ENCODE measurements at regions not wholly inside any gene's neighbourhood (a gene's known extent, or its start where the extent isn't known, plus 50 kb on each side); places are given as distances from the start of the nearest gene placed in this dataset.

- peaks cover 7% of the 10 kb centered on the region for H3K9me3 Mint-ChIP-seq
- H3K4me3 Mint-ChIP-seq: no peak overlapping the region
- DNase-seq: no peak
- ATAC-seq (ENCODE audit: low read depth): no peak
- no peaks in the 10 kb centered on the region for H3K36me3 Mint-ChIP-seq
- no peaks in the 10 kb centered on the region for H3K27me3 Mint-ChIP-seq
- POLR2A ChIA-PET: no interaction called here
- H3K4me1 Mint-ChIP-seq: no peaks in the 10 kb centered on the region
- H3K27ac Mint-ChIP-seq: no peak overlapping the region
Measured at GRCh38 chr5:28557114-28557513, 1518.7 kb upstream of the CDH9 start.

GRCh38 chr5:28549588-28549987, 1511.2 kb upstream of the CDH9 start:
- Mint-ChIP-seq H3K9me3 (peaks cover 2% of the 10 kb centered on the region), H3K27ac (no peak overlapping the region), H3K4me1 (no peaks in the 10 kb centered on the region), H3K4me3 (no peak overlapping the region), H3K36me3 (no peaks in the 10 kb centered on the region), H3K27me3 (no peaks in the 10 kb centered on the region)
- no peak for ATAC-seq (ENCODE audit: low read depth)
- POLR2A ChIA-PET: no interaction called here
- DNase-seq: no peak

GRCh38 chr5:28548856-28549255, 1510.5 kb upstream of the CDH9 start:
- no peak for ATAC-seq (ENCODE audit: low read depth)
- DNase-seq: no peak
- H3K4me3 Mint-ChIP-seq: no peak overlapping the region
- no peaks in the 10 kb centered on the region for H3K4me1 Mint-ChIP-seq
- no peaks in the 10 kb centered on the region for H3K27me3 Mint-ChIP-seq
- POLR2A ChIA-PET: no interaction called here
- no peak overlapping the region for H3K27ac Mint-ChIP-seq
- H3K9me3 Mint-ChIP-seq: peaks cover 3% of the 10 kb centered on the region
- no peaks in the 10 kb centered on the region for H3K36me3 Mint-ChIP-seq

GRCh38 chr5:28544501-28544900, 1506.1 kb upstream of the CDH9 start:
- Mint-ChIP-seq H3K27me3 (no peaks in the 10 kb centered on the region), H3K9me3 (peaks cover 5% of the 10 kb centered on the region), H3K4me3 (no peak overlapping the region), H3K27ac (no peak overlapping the region), H3K36me3 (no peaks in the 10 kb centered on the region), H3K4me1 (no peaks in the 10 kb centered on the region)
- ATAC-seq (ENCODE audit: low read depth): no peak
- POLR2A ChIA-PET: no interaction called here
- no peak for DNase-seq

- Mint-ChIP-seq H3K9me3 (peaks cover 3% of the 10 kb centered on the region), H3K4me1 (no peaks in the 10 kb centered on the region), H3K27me3 (no peaks in the 10 kb centered on the region), H3K27ac (no peak overlapping the region), H3K4me3 (no peak overlapping the region), H3K36me3 (no peaks in the 10 kb centered on the region)
- POLR2A ChIA-PET: no interaction called here
- DNase-seq (no peak), ATAC-seq (ENCODE audit: low read depth) (no peak)
Measured at GRCh38 chr5:28543473-28544098, 1505.2 kb upstream of the CDH9 start.

DNA sequence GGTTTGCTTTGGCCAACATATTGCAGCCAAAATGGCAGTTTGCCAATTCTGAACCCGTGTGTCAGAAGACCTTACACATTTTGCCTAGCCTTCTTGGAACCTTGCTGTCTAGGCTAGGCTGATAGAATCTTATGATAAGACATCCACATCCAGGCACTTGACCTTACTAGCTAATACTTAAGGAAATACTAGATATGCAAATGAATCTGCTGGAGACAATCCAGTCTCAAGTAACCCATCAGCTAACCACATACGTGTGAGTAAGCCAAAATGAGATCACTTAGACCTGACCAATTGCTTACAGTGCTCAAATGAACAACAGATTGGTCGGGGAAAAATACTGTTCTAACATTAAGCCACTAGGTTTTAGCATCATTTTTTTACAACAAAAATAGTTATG, 1504.6 kb upstream of the CDH9 start:
- H3K9me3 Mint-ChIP-seq: peaks cover 3% of the 10 kb centered on the region
- no peak for ATAC-seq (ENCODE audit: low read depth)
- no peaks in the 10 kb centered on the region for H3K4me1 Mint-ChIP-seq
- H3K27me3 Mint-ChIP-seq: no peaks in the 10 kb centered on the region
- POLR2A ChIA-PET: no interaction called here
- no peaks in the 10 kb centered on the region for H3K36me3 Mint-ChIP-seq
- H3K27ac Mint-ChIP-seq: no peak overlapping the region
- no peak for DNase-seq
- H3K4me3 Mint-ChIP-seq: no peak overlapping the region

DNA sequence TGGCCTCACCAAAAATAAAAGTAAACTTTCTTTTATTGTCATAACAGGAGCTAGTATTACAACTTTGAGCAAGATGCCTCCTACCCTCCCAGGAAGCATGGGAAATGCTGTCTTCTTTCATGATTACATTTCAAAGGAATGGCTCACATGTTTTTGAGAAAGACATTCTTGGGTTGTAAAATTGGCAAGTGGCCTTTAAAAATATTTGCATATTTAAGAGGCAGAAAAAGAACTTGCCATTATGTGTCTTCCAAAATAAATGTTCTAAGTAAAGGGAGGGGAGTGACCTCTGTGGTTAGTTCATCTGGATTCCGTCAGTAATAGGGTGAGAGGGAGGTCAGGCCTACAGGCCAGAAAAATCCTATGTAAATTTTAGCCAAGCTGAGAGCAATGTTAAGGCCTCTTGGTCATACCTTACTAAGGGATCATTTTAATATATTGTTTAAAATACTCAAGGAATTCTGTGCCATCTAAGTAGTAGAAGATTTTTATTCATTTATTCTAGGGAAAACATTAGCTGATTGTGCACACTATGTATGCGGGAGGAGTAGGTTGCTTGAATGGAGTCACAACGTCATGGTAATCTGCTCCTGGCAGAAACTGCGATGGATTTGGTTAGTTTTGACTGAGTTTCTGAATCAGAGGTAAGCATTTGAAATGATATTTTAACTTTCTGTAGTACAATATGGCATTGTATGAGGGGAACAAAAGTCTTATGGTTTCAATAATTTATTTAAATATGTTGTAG, 1485.7 kb upstream of the CDH9 start:
- DNase-seq (no peak), ATAC-seq (ENCODE audit: low read depth) (no peak)
- H3K27ac Mint-ChIP-seq: no peak overlapping the region
- peaks cover 10% of the 10 kb centered on the region for H3K9me3 Mint-ChIP-seq
- POLR2A ChIA-PET: no interaction called here
- H3K36me3 Mint-ChIP-seq: no peaks in the 10 kb centered on the region
- no peak overlapping the region for H3K4me3 Mint-ChIP-seq
- no peaks in the 10 kb centered on the region for H3K4me1 Mint-ChIP-seq
- no peaks in the 10 kb centered on the region for H3K27me3 Mint-ChIP-seq

- H3K27ac Mint-ChIP-seq: no peak overlapping the region
- H3K4me1 Mint-ChIP-seq: no peaks in the 10 kb centered on the region
- no peak overlapping the region for H3K4me3 Mint-ChIP-seq
- DNase-seq: no peak
- no peak for ATAC-seq (ENCODE audit: low read depth)
- no peaks in the 10 kb centered on the region for H3K27me3 Mint-ChIP-seq
- peaks cover 10% of the 10 kb centered on the region for H3K9me3 Mint-ChIP-seq
- no peaks in the 10 kb centered on the region for H3K36me3 Mint-ChIP-seq
- POLR2A ChIA-PET: no interaction called here
Measured at GRCh38 chr5:28523416-28523815, 1485.0 kb upstream of the CDH9 start.

GRCh38 chr5:28517691-28518090, 1479.3 kb upstream of the CDH9 start:
- H3K27ac Mint-ChIP-seq: no peak overlapping the region
- POLR2A ChIA-PET: no interaction called here
- DNase-seq (no peak), ATAC-seq (ENCODE audit: low read depth) (no peak)
- no peaks in the 10 kb centered on the region for H3K4me1 Mint-ChIP-seq
- no peaks in the 10 kb centered on the region for H3K27me3 Mint-ChIP-seq
- H3K4me3 Mint-ChIP-seq: no peak overlapping the region
- no peaks in the 10 kb centered on the region for H3K36me3 Mint-ChIP-seq
- peaks cover 12% of the 10 kb centered on the region for H3K9me3 Mint-ChIP-seq

DNA sequence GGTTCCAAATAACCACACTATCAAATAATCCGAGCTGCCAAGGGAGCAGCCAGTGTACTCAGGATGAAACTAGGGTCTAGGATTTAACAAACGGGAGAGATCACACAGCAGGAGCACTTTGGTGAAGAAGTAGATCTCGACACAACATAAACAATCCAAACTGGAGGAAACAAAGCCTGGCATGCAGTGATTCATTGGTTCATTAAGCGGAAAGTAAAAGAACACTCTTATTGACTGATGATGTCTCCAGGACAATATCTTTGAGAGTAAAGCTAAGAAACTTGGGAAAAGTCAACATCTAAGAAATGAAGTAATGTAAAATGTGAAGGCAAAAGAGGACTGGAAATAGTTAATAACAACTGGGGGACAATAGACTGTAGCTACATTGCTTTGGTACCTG, 1478.3 kb upstream of the CDH9 start:
- Mint-ChIP-seq H3K4me3 (no peak overlapping the region), H3K4me1 (no peaks in the 10 kb centered on the region), H3K9me3 (peaks cover 10% of the 10 kb centered on the region), H3K27ac (no peak overlapping the region), H3K27me3 (no peaks in the 10 kb centered on the region), H3K36me3 (no peaks in the 10 kb centered on the region)
- ATAC-seq (ENCODE audit: low read depth) (no peak), DNase-seq (no peak)
- POLR2A ChIA-PET: no interaction called here

DNA sequence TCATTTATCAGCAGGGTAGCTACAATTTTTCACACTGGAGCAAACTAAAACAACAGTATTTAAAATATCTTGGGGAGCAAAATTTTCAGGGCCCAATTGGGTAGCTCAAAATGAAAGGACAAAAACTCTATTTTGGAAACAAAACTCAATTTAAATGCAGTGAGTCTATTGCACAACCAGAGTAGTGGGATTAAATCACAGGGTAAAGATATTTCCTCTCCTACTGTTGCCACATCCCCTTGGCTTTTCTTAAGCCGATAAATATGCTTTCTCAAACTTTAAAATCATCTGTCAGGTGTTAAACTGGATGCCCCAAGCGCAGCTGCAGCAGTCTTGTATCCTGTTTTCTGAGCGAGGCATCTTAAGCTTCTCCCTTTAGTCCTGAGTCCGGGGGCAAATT, 1474.3 kb upstream of the CDH9 start:
- peaks cover 2% of the 10 kb centered on the region for H3K9me3 Mint-ChIP-seq
- ATAC-seq (ENCODE audit: low read depth) (no peak), DNase-seq (no peak)
- no peaks in the 10 kb centered on the region for H3K36me3 Mint-ChIP-seq
- H3K27me3 Mint-ChIP-seq: no peaks in the 10 kb centered on the region
- H3K4me1 Mint-ChIP-seq: no peaks in the 10 kb centered on the region
- no peak overlapping the region for H3K27ac Mint-ChIP-seq
- H3K4me3 Mint-ChIP-seq: no peak overlapping the region
- POLR2A ChIA-PET: no interaction called here

DNA sequence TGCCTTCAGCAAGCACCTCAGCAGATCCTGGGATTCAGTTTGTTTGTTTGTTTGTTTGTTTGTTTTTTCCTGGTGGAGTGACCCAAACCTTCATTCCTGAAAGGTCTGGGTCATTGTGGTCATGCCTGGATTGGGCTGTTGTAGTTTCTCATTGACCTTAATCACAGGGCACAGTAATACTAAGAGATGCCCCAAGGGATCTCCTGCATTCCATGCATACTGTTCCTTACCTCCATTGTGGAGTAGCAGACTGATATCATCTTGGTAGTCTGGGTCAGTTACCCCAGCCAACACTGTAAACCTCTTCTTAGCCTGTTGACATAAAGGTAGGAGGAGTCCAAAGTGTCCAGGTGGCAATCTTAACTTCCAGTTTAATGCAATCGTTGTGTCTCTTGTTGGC, 1466.7 kb upstream of the CDH9 start:
- no peak overlapping the region for H3K4me3 Mint-ChIP-seq
- no peaks in the 10 kb centered on the region for H3K4me1 Mint-ChIP-seq
- no peaks in the 10 kb centered on the region for H3K27me3 Mint-ChIP-seq
- POLR2A ChIA-PET: no interaction called here
- H3K9me3 Mint-ChIP-seq: peaks cover 1% of the 10 kb centered on the region
- no peak overlapping the region for H3K27ac Mint-ChIP-seq
- DNase-seq (no peak), ATAC-seq (ENCODE audit: low read depth) (no peak)
- no peaks in the 10 kb centered on the region for H3K36me3 Mint-ChIP-seq

DNA sequence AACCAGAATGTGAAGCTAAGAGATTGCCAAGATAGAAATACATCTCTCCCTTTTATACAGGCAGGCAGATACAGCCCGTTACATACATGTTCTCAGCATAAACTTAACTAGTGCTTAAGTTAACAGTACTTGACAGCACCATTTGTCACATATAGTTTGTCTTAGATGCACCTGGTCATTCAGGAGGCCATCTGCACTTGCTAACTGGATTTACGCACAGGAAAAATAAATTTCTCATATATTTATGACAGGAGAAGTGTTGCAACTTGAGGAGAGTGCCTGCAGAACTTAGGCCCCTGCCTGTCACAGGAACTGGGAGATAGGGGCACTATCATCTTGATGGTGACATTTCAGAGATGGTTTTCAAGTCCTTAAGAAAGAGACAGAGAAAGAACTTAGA, 1462.1 kb upstream of the CDH9 start:
- Mint-ChIP-seq H3K4me1 (no peaks in the 10 kb centered on the region), H3K4me3 (no peak overlapping the region), H3K9me3 (peaks cover 3% of the 10 kb centered on the region), H3K36me3 (no peaks in the 10 kb centered on the region), H3K27ac (no peak overlapping the region), H3K27me3 (no peaks in the 10 kb centered on the region)
- POLR2A ChIA-PET: no interaction called here
- no peak for DNase-seq
- ATAC-seq (ENCODE audit: low read depth): no peak

DNA sequence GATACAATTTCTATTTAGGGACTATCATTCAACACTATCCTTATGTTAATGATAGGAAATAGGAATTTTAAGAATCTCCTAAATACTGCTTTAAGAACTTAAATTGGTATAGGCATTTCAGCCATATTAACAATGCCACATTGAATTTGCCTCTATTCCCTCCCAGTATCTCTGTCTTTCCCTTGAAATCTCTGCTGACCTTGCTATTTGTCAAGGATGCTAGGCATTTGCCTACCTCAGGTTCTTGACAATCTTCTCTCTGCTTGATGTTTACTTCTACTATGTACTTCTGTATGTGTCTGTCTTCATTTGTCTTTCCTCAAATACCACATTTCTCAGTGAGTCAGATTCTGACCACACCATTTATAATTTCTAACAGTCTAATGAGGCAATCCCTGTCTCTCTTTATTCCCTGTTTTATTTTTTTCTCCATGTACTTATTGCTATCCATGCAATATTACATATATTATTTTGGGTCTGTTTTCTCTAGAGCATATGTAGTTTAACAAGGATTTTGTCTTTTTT, 1461.4 kb upstream of the CDH9 start:
- DNase-seq (no peak), ATAC-seq (ENCODE audit: low read depth) (no peak)
- peaks cover 3% of the 10 kb centered on the region for H3K9me3 Mint-ChIP-seq
- H3K27ac Mint-ChIP-seq: no peak overlapping the region
- H3K27me3 Mint-ChIP-seq: no peaks in the 10 kb centered on the region
- POLR2A ChIA-PET: no interaction called here
- no peak overlapping the region for H3K4me3 Mint-ChIP-seq
- no peaks in the 10 kb centered on the region for H3K4me1 Mint-ChIP-seq
- no peaks in the 10 kb centered on the region for H3K36me3 Mint-ChIP-seq

Data from activated naive CD8-positive, alpha-beta T cell treated with anti-CD3 and anti-CD28 coated beads, Interleukin-2, amount 10 ng/mL, durations not matched to agents 7 days and 5 days (primary cell).